ENCODE measurements at regions not wholly inside any gene's neighbourhood (a gene's known extent, or its start where the extent isn't known, plus 50 kb on each side); places are given as distances from the start of the nearest gene placed in this dataset.

DNA sequence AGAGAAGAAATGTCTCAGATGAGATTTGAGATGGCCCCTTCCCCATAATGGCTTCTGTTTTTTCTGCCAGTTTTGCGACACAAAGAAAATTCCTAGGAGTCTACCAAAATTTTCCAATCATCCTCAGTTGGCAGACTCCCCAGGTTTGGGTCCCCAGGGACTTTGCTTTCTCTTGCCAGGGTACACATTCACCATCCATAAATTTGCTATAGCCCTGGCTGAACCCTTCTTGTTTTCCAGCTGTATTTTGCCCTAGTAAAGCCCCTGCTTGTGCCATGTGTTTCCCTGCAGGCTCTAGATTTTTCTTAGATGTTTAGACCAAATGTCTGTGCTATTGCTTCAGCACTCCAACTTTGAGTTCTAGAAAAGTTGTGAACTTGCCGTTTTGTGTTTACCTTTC lies 283.2 kb downstream of the ANXA1 start:
- no peak for TF ChIP-seq POLR2AphosphoS5 (IDR thresholded peaks at IDR 0.05; ENCODE audit: low read depth, low read length)
- TF ChIP-seq, protein P1, sequence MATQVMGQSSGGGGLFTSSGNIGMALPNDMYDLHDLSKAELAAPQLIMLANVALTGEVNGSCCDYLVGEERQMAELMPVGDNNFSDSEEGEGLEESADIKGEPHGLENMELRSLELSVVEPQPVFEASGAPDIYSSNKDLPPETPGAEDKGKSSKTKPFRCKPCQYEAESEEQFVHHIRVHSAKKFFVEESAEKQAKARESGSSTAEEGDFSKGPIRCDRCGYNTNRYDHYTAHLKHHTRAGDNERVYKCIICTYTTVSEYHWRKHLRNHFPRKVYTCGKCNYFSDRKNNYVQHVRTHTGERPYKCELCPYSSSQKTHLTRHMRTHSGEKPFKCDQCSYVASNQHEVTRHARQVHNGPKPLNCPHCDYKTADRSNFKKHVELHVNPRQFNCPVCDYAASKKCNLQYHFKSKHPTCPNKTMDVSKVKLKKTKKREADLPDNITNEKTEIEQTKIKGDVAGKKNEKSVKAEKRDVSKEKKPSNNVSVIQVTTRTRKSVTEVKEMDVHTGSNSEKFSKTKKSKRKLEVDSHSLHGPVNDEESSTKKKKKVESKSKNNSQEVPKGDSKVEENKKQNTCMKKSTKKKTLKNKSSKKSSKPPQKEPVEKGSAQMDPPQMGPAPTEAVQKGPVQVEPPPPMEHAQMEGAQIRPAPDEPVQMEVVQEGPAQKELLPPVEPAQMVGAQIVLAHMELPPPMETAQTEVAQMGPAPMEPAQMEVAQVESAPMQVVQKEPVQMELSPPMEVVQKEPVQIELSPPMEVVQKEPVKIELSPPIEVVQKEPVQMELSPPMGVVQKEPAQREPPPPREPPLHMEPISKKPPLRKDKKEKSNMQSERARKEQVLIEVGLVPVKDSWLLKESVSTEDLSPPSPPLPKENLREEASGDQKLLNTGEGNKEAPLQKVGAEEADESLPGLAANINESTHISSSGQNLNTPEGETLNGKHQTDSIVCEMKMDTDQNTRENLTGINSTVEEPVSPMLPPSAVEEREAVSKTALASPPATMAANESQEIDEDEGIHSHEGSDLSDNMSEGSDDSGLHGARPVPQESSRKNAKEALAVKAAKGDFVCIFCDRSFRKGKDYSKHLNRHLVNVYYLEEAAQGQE (IDR thresholded peaks at IDR 0.05; ENCODE audit: insufficient read depth in 1 of 2, low read depth in 2 of 2, low read length in 2 of 2): no peak
- TF ChIP-seq SIN3A (IDR thresholded peaks at IDR 0.05; ENCODE audit: borderline replicate concordance, insufficient read depth, low read length): no peak

Data from PFSK-1 (cell line).